HepG2 (cell line): ENCODE measurements at regions not wholly inside any gene's neighbourhood (a gene's known extent, or its start where the extent isn't known, plus 50 kb on each side); places are given as distances from the start of the nearest gene placed in this dataset.

ENCODE experiments used
- BORCS8-MEF2B ChIP-seq: sonication (generic); formaldehyde crosslinking; IDR thresholded peaks from 2 replicates; pipeline ENCODE4 v1.8.0; 2022; ENCODE audit warnings: mild to moderate bottlenecking, missing genetic modification reagents
- GABPB1 ChIP-seq: IDR thresholded peaks from 2 replicates; pipeline ENCODE4 v1.6.1; 2016; ENCODE audit warnings: mild to moderate bottlenecking, missing genetic modification reagents, moderate library complexity, missing compliant biosample characterization
- KAT2B ChIP-seq: fragments of 150-350 bp; IDR thresholded peaks from 2 replicates; pipeline ENCODE4 v1.6.1; 2014; ENCODE audit warnings: low read depth, low read length, borderline replicate concordance
- MAF1 ChIP-seq: sonication (generic); formaldehyde crosslinking; IDR thresholded peaks from 2 replicates; pipeline ENCODE4 v1.5.0; 2020; ENCODE audit warnings: missing genetic modification reagents, borderline replicate concordance
- MBD4 ChIP-seq: IDR thresholded peaks from 2 replicates; pipeline ENCODE4 v1.6.1; 2012; ENCODE audit warnings: low read length, inconsistent platforms, borderline replicate concordance
- MBNL3 ChIP-seq: fragments of 250-450 bp; sonication (Bioruptor Pico); conservative IDR thresholded peaks from 2 replicates; pipeline ENCODE4 v1.8.0; 2022; ENCODE audit warnings: mild to moderate bottlenecking, inconsistent platforms
- MEF2D ChIP-seq: sonication (generic); formaldehyde crosslinking; IDR thresholded peaks from 2 replicates; pipeline ENCODE4 v1.5.1; 2020; ENCODE audit warnings: mild to moderate bottlenecking, missing genetic modification reagents
- PAF1 ChIP-seq: IDR thresholded peaks from 2 replicates; pipeline ENCODE4 v1.6.1; 2016; ENCODE audit warnings: missing genetic modification reagents, missing compliant biosample characterization
- RFXAP ChIP-seq: sonication (generic); formaldehyde crosslinking; IDR thresholded peaks from 2 replicates; pipeline ENCODE4 v1.4.0; 2020; ENCODE audit warnings: missing genetic modification reagents, borderline replicate concordance
- SNAPC5 ChIP-seq: sonication (generic); formaldehyde crosslinking; IDR thresholded peaks from 2 replicates; pipeline ENCODE4 v1.8.1; 2023; ENCODE audit warnings: mild to moderate bottlenecking, missing genetic modification reagents, borderline replicate concordance
- SOX5 ChIP-seq: IDR thresholded peaks from 2 replicates; pipeline ENCODE4 v1.6.1; 2016; ENCODE audit warnings: borderline replicate concordance
- SOX6 ChIP-seq, 2 experiments: fragments of 450-650 bp in 1 of 2; sonication (generic) in 1 of 2; formaldehyde crosslinking in 1 of 2; IDR thresholded peaks; 2 replicates each; pipeline versions ENCODE4 v1.4.0 to v1.6.1; 2017 to 2020; ENCODE audit warnings: antibody characterized with exemption in 1 of 2, mild to moderate bottlenecking in 1 of 2, missing genetic modification reagents in 1 of 2
- TBX2 ChIP-seq: sonication (generic); formaldehyde crosslinking; IDR thresholded peaks from 2 replicates; pipeline ENCODE4 v1.5.0; 2020; ENCODE audit warnings: missing genetic modification reagents, mild to moderate bottlenecking, borderline replicate concordance
- TFE3 ChIP-seq: IDR thresholded peaks from 2 replicates; pipeline ENCODE4 v1.6.1; 2016
- ZBTB20 ChIP-seq: sonication (generic); formaldehyde crosslinking; IDR thresholded peaks from 2 replicates; pipeline ENCODE4 v1.8.1; 2023; ENCODE audit warnings: missing genetic modification reagents, low read depth, mild to moderate bottlenecking, borderline replicate concordance
- ZEB1 ChIP-seq: IDR thresholded peaks from 2 replicates; pipeline ENCODE4 v1.6.1; 2012; ENCODE audit warnings: mild to moderate bottlenecking, low read depth, inconsistent platforms; ENCODE audit not compliant: insufficient replicate concordance
- ZNF331 ChIP-seq: sonication (generic); formaldehyde crosslinking; IDR thresholded peaks from 2 replicates; pipeline ENCODE4 v1.4.0; 2020; ENCODE audit warnings: missing genetic modification reagents
- ZNF530 ChIP-seq: sonication (generic); formaldehyde crosslinking; IDR thresholded peaks from 2 replicates; pipeline ENCODE4 v1.5.0; 2020; ENCODE audit warnings: low read depth, mild to moderate bottlenecking, missing genetic modification reagents
- ZNF577 ChIP-seq: sonication (generic); formaldehyde crosslinking; IDR thresholded peaks from 2 replicates; pipeline ENCODE4 v1.4.0; 2020; ENCODE audit warnings: mild to moderate bottlenecking, low read depth, missing genetic modification reagents, borderline replicate concordance
- ZNF746 ChIP-seq: sonication (generic); formaldehyde crosslinking; IDR thresholded peaks from 2 replicates; pipeline ENCODE4 v1.8.0; 2022; ENCODE audit warnings: mild to moderate bottlenecking, missing genetic modification reagents
- ZNF766 ChIP-seq: sonication (generic); formaldehyde crosslinking; IDR thresholded peaks from 2 replicates; pipeline ENCODE4 v1.5.0; 2020; ENCODE audit warnings: missing genetic modification reagents, borderline replicate concordance
- TF ChIP-seq, protein P1 (sequence below): IDR thresholded peaks from 2 replicates; pipeline ENCODE4 v1.6.1; 2012; ENCODE audit warnings: low read length, improper control_type of control experiment
- TF ChIP-seq, protein P2 (sequence below): sonication (generic); formaldehyde crosslinking; IDR thresholded peaks from 2 replicates; pipeline ENCODE4 v1.4.0; 2020; ENCODE audit warnings: mild to moderate bottlenecking, low read depth, missing genetic modification reagents

DNA sequence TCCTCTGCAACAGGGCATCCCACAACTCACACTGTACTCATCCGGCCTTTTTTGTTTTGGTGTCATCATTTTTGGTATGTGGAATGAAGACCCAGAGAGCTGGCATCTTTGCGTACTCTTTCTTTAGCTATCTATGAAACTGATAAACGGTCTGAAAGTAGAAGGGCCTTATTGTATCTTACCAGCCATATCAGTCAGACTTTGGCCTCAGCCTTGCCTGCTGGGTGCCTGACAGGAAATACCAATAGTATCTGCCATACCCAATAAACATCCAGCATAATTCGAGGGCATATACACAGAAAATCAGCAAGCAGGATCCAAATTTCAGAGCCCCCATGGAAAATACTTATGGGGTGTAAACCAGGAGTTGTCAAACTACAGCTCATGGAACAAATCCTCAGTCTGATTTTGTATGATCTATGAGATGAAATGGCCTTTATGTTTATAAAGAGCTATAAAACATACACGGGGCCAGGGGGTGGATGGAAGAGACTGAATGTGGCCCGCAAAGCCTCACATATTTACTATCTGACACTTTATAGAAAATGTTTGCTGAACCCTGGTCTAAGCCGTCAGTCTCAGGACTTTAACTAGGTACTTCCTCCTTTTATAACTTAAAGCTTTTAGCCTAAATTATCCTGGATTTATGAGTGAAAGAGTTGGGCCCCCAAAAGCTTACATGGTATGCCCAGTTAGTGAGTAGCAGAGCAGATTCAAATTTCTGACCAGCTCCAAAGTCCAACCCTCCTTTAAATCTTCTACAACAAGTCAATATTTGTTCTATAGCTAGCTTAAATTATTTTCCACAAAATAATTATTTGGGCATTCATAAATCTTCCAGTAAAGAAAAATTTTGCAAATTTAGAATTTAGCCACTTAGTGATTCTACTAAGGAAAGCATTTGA is 308.0 kb upstream of the PUM3 start (continued):
- TF ChIP-seq GABPB1: no peak; the same call in 1 of the 2 replicates
- no peak for TF ChIP-seq SNAPC5 (CRISPR knock-in tag)
- no peak for TF ChIP-seq KAT2B
- no peak for TF ChIP-seq PAF1
- no peak for TF ChIP-seq MAF1 (CRISPR knock-in tag)
- no peak for TF ChIP-seq ZNF331 (CRISPR knock-in tag)
- no peak for TF ChIP-seq MBD4
- TF ChIP-seq, protein P1, sequence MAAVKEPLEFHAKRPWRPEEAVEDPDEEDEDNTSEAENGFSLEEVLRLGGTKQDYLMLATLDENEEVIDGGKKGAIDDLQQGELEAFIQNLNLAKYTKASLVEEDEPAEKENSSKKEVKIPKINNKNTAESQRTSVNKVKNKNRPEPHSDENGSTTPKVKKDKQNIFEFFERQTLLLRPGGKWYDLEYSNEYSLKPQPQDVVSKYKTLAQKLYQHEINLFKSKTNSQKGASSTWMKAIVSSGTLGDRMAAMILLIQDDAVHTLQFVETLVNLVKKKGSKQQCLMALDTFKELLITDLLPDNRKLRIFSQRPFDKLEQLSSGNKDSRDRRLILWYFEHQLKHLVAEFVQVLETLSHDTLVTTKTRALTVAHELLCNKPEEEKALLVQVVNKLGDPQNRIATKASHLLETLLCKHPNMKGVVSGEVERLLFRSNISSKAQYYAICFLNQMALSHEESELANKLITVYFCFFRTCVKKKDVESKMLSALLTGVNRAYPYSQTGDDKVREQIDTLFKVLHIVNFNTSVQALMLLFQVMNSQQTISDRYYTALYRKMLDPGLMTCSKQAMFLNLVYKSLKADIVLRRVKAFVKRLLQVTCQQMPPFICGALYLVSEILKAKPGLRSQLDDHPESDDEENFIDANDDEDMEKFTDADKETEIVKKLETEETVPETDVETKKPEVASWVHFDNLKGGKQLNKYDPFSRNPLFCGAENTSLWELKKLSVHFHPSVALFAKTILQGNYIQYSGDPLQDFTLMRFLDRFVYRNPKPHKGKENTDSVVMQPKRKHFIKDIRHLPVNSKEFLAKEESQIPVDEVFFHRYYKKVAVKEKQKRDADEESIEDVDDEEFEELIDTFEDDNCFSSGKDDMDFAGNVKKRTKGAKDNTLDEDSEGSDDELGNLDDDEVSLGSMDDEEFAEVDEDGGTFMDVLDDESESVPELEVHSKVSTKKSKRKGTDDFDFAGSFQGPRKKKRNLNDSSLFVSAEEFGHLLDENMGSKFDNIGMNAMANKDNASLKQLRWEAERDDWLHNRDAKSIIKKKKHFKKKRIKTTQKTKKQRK: no peak
- TF ChIP-seq MBNL3 (CRISPR knock-in tag): no peak
- no peak for TF ChIP-seq SOX6 (IDR thresholded peaks at IDR 0.05)
- TF ChIP-seq SOX6 (CRISPR knock-in tag; IDR thresholded peaks at IDR 0.05): peak; percentile 77
- peak; percentile 33; the same call in 1 of the 2 replicates for TF ChIP-seq TBX2
- no peak for TF ChIP-seq RFXAP (CRISPR knock-in tag)
- no peak for TF ChIP-seq ZNF530
- TF ChIP-seq SOX5 (CRISPR knock-in tag): peak; percentile 37; the same call in 1 of the 2 replicates
- no peak for TF ChIP-seq ZNF577
- TF ChIP-seq, protein P2, sequence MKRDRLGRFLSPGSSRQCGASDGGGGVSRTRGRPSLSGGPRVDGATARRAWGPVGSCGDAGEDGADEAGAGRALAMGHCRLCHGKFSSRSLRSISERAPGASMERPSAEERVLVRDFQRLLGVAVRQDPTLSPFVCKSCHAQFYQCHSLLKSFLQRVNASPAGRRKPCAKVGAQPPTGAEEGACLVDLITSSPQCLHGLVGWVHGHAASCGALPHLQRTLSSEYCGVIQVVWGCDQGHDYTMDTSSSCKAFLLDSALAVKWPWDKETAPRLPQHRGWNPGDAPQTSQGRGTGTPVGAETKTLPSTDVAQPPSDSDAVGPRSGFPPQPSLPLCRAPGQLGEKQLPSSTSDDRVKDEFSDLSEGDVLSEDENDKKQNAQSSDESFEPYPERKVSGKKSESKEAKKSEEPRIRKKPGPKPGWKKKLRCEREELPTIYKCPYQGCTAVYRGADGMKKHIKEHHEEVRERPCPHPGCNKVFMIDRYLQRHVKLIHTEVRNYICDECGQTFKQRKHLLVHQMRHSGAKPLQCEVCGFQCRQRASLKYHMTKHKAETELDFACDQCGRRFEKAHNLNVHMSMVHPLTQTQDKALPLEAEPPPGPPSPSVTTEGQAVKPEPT: no peak
- no peak for TF ChIP-seq BORCS8-MEF2B
- TF ChIP-seq ZEB1: no peak
- 0 out of 2 replicates have a peak, but pooled peaks have one; percentile 48 for TF ChIP-seq TFE3 (CRISPR knock-in tag)
- TF ChIP-seq ZBTB20 (CRISPR knock-in tag): peak; percentile 80; the same call in 1 of the 2 replicates
- TF ChIP-seq MEF2D (CRISPR knock-in tag): peak; percentile 52; the same call in 1 of the 2 replicates
- TF ChIP-seq ZNF746: no peak
- TF ChIP-seq ZNF766 (CRISPR knock-in tag): no peak
